ENCODE measurements at regions not wholly inside any gene's neighbourhood (a gene's known extent, or its start where the extent isn't known, plus 50 kb on each side); places are given as distances from the start of the nearest gene placed in this dataset.

DNA sequence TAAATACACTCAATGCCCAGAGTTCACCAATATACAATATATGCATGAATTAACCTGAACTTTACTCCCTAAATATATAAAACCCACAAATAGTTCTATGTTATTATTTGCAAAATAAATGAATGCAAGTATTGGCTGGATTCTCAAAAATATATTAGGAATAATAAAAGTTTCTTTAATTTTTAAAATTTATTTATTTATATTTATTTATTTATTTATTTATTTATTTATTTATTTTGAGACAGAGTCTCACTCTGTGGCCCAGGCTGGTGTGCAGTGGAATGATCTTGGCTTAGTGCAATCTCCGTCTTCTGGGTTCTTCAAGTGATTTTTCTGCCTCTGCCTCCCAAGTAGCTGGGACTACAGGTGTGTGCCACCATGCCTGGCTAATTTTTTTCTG, 88.7 kb upstream of the TMEFF2 start:
- TF ChIP-seq EZH2phosphoT487 (IDR thresholded peaks at IDR 0.05; ENCODE audit: borderline replicate concordance): no peak
- TF ChIP-seq, protein P1, sequence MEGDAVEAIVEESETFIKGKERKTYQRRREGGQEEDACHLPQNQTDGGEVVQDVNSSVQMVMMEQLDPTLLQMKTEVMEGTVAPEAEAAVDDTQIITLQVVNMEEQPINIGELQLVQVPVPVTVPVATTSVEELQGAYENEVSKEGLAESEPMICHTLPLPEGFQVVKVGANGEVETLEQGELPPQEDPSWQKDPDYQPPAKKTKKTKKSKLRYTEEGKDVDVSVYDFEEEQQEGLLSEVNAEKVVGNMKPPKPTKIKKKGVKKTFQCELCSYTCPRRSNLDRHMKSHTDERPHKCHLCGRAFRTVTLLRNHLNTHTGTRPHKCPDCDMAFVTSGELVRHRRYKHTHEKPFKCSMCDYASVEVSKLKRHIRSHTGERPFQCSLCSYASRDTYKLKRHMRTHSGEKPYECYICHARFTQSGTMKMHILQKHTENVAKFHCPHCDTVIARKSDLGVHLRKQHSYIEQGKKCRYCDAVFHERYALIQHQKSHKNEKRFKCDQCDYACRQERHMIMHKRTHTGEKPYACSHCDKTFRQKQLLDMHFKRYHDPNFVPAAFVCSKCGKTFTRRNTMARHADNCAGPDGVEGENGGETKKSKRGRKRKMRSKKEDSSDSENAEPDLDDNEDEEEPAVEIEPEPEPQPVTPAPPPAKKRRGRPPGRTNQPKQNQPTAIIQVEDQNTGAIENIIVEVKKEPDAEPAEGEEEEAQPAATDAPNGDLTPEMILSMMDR (conservative IDR thresholded peaks at IDR 0.05; ENCODE audit: low read length): no peak
- no peak overlapping the region for H3K4me2 ChIP-seq (ENCODE audit: low read depth, low read length, poor library complexity, severe bottlenecking)
- no peak overlapping the region for H3K4me3 ChIP-seq (ENCODE audit: low read length, poor library complexity, severe bottlenecking)
- H3K4me1 ChIP-seq (ENCODE audit: insufficient read depth, low read length, poor library complexity, severe bottlenecking): no peaks in the 10 kb centered on the region
- no peaks in the 10 kb centered on the region for H3K9me3 ChIP-seq (ENCODE audit: insufficient read depth, low read depth, low read length)
- H2AFZ ChIP-seq (ENCODE audit: low read length): no peak overlapping the region
- H4K20me1 ChIP-seq (ENCODE audit: insufficient read depth, low read length, poor library complexity, severe bottlenecking): no peaks in the 10 kb centered on the region
- H3K9me2 ChIP-seq (replicated peaks; ENCODE audit: low read depth, low read length): no peaks in the 10 kb centered on the region
- no peaks in the 10 kb centered on the region for H3K79me2 ChIP-seq (ENCODE audit: insufficient read depth, low read length)
- no peaks in the 10 kb centered on the region for H3K27me3 ChIP-seq (ENCODE audit: insufficient read depth, low read length, poor library complexity, severe bottlenecking)
- no peaks in the 10 kb centered on the region for H3F3A ChIP-seq (ENCODE audit: low read depth)
- no peaks in the 10 kb centered on the region for H3K36me3 ChIP-seq (ENCODE audit: insufficient read depth, low read length)
- H3K9ac ChIP-seq (ENCODE audit: low read depth, low read length, poor library complexity, severe bottlenecking): no peak overlapping the region

DNA sequence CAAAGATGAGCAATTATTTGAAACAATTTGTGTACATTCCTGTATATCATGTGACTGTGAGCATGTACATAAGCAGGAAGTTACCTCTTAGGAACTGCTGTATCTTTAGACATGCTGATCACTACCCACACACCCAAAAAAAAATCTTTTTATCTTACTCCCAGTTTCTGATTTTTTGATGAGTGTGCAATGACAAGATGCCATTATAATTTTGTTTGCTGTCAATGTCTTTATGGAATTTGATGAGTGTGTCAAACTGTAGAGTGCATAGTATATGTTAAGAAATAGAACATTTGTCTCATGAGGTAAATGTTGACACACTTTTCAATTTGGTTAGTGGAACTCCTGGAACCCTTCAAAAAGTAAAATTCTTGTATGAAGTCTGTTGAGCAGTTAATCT, 84.0 kb upstream of the TMEFF2 start:
- Histone ChIP-seq H4K20me1 (ENCODE audit: insufficient read depth, low read length, poor library complexity, severe bottlenecking) (no peaks in the 10 kb centered on the region), H3K9me2 (replicated peaks; ENCODE audit: low read depth, low read length) (no peaks in the 10 kb centered on the region), H3K36me3 (ENCODE audit: insufficient read depth, low read length) (no peaks in the 10 kb centered on the region), H2AFZ (ENCODE audit: low read length) (no peak overlapping the region), H3K4me1 (ENCODE audit: insufficient read depth, low read length, poor library complexity, severe bottlenecking) (no peaks in the 10 kb centered on the region), H3K4me3 (ENCODE audit: low read length, poor library complexity, severe bottlenecking) (no peak overlapping the region), H3K9ac (ENCODE audit: low read depth, low read length, poor library complexity, severe bottlenecking) (no peak overlapping the region), H3K79me2 (ENCODE audit: insufficient read depth, low read length) (no peaks in the 10 kb centered on the region), H3K4me2 (ENCODE audit: low read depth, low read length, poor library complexity, severe bottlenecking) (no peak overlapping the region), H3K27me3 (ENCODE audit: insufficient read depth, low read length, poor library complexity, severe bottlenecking) (no peaks in the 10 kb centered on the region), H3K9me3 (ENCODE audit: insufficient read depth, low read depth, low read length) (no peaks in the 10 kb centered on the region), H3F3A (ENCODE audit: low read depth) (no peaks in the 10 kb centered on the region)
- TF ChIP-seq, protein P1 (conservative IDR thresholded peaks at IDR 0.05; ENCODE audit: low read length): no peak
- TF ChIP-seq EZH2phosphoT487 (IDR thresholded peaks at IDR 0.05; ENCODE audit: borderline replicate concordance): no peak

DNA sequence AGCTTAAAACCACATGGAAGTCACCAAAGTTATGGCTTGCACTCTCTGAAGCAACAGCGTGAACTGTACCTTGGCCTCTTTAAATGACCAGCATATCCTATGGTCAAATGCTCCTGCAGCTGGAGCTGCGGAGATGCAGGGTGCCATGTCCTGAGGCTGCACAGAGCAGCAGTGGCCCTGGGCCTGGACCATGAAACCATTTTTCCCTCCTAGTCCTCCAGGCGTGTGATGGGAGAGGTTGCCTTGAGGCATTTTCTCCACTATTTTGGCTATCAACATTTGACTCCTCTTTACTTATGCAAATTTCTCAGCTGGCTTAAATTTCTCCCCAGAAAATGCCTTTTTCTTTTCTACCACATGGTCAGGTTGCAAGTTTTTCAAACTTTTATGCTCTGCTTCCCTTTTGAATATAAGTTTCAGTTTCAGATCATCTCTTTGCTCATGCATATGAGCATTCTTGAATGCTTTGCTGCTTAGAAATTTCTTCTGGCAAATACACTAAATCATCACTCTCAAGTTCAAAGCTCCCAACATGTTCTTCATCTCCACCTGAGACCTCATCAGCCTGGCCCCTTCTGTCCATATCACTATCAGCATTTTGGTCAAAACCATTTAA, 82.9 kb upstream of the TMEFF2 start:
- H3K9me2 ChIP-seq (replicated peaks; ENCODE audit: low read depth, low read length): no peaks in the 10 kb centered on the region
- H3K4me1 ChIP-seq (ENCODE audit: insufficient read depth, low read length, poor library complexity, severe bottlenecking): no peaks in the 10 kb centered on the region
- no peak overlapping the region for H3K4me2 ChIP-seq (ENCODE audit: low read depth, low read length, poor library complexity, severe bottlenecking)
- no peaks in the 10 kb centered on the region for H3K27me3 ChIP-seq (ENCODE audit: insufficient read depth, low read length, poor library complexity, severe bottlenecking)
- TF ChIP-seq EZH2phosphoT487 (IDR thresholded peaks at IDR 0.05; ENCODE audit: borderline replicate concordance): no peak
- no peak overlapping the region for H3K9ac ChIP-seq (ENCODE audit: low read depth, low read length, poor library complexity, severe bottlenecking)
- H3K79me2 ChIP-seq (ENCODE audit: insufficient read depth, low read length): no peaks in the 10 kb centered on the region
- no peak overlapping the region for H2AFZ ChIP-seq (ENCODE audit: low read length)
- H3K9me3 ChIP-seq (ENCODE audit: insufficient read depth, low read depth, low read length): no peaks in the 10 kb centered on the region
- H3K36me3 ChIP-seq (ENCODE audit: insufficient read depth, low read length): no peaks in the 10 kb centered on the region
- no peak overlapping the region for H3K4me3 ChIP-seq (ENCODE audit: low read length, poor library complexity, severe bottlenecking)
- no peaks in the 10 kb centered on the region for H3F3A ChIP-seq (ENCODE audit: low read depth)
- no peaks in the 10 kb centered on the region for H4K20me1 ChIP-seq (ENCODE audit: insufficient read depth, low read length, poor library complexity, severe bottlenecking)

DNA sequence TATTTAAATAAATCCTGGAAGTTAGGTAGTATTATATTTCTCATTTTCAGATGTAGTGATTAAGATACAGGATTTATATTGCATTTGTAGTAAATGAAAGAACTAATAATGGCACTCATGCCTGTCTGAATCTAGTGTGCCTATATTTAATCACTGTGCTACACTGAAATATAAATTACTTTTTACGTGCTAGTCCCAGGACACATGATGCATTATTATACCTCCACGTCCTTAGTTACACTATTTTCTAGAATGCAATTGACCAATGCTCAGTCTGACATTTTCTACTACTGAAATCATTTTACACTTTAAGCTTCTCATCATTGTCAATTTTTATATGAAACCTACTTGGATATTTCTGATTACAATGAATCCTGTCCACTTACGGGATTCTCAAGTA, 80.9 kb upstream of the TMEFF2 start:
- H4K20me1 ChIP-seq (ENCODE audit: insufficient read depth, low read length, poor library complexity, severe bottlenecking): no peaks in the 10 kb centered on the region
- no peaks in the 10 kb centered on the region for H3K4me1 ChIP-seq (ENCODE audit: insufficient read depth, low read length, poor library complexity, severe bottlenecking)
- no peak overlapping the region for H3K4me3 ChIP-seq (ENCODE audit: low read length, poor library complexity, severe bottlenecking)
- TF ChIP-seq, protein P1 (conservative IDR thresholded peaks at IDR 0.05; ENCODE audit: low read length): no peak
- no peak for TF ChIP-seq EZH2phosphoT487 (IDR thresholded peaks at IDR 0.05; ENCODE audit: borderline replicate concordance)
- H3K27me3 ChIP-seq (ENCODE audit: insufficient read depth, low read length, poor library complexity, severe bottlenecking): no peaks in the 10 kb centered on the region
- H3K36me3 ChIP-seq (ENCODE audit: insufficient read depth, low read length): no peaks in the 10 kb centered on the region
- no peaks in the 10 kb centered on the region for H3K9me2 ChIP-seq (replicated peaks; ENCODE audit: low read depth, low read length)
- H3K9me3 ChIP-seq (ENCODE audit: insufficient read depth, low read depth, low read length): no peaks in the 10 kb centered on the region
- H3K9ac ChIP-seq (ENCODE audit: low read depth, low read length, poor library complexity, severe bottlenecking): no peak overlapping the region
- no peaks in the 10 kb centered on the region for H3K79me2 ChIP-seq (ENCODE audit: insufficient read depth, low read length)
- H2AFZ ChIP-seq (ENCODE audit: low read length): no peak overlapping the region
- H3F3A ChIP-seq (ENCODE audit: low read depth): no peaks in the 10 kb centered on the region
- no peak overlapping the region for H3K4me2 ChIP-seq (ENCODE audit: low read depth, low read length, poor library complexity, severe bottlenecking)
